ENCODE measurements at regions not wholly inside any gene's neighbourhood (a gene's known extent, or its start where the extent isn't known, plus 50 kb on each side); places are given as distances from the start of the nearest gene placed in this dataset.

GRCh38 chr12:88922816-88923215 is 342.5 kb upstream of the KITLG start:
- TF ChIP-seq CTCF (IDR thresholded peaks at IDR 0.05; ENCODE audit: poor library complexity): no peak
- TF ChIP-seq EZH2phosphoT487 (IDR thresholded peaks at IDR 0.05; ENCODE audit: low read depth, severe bottlenecking, unreplicated experiment): no peak
- no peak for TF ChIP-seq EZH2 (IDR thresholded peaks at IDR 0.05; ENCODE audit: borderline replicate concordance)

Data from hepatocyte (in vitro differentiated cells).